ENCODE measurements at regions not wholly inside any gene's neighbourhood (a gene's known extent, or its start where the extent isn't known, plus 50 kb on each side); places are given as distances from the start of the nearest gene placed in this dataset.
A peak's percentile ranks its signal among the peaks of the same experiment; 100 is the strongest.

- DNase-seq (ENCODE audit: low read depth) = no peak
- TF ChIP-seq CTCF (IDR thresholded peaks at IDR 0.05; ENCODE audit: low read depth, low read length, missing control alignments) = no peak
- H3K4me3 ChIP-seq (ENCODE audit: low read depth, low read length) = peak overlapping the region; percentile 33
- in situ Hi-C loops (cut with HindIII; ENCODE audit: low sequenced_read_pairs) = no loop called here
Observed at GRCh38 chr7:128166603-128167041, 74.5 kb upstream of the LEP start.

- in situ Hi-C loops (cut with HindIII; ENCODE audit: low sequenced_read_pairs) = no loop called here
- peak; percentile 50 for DNase-seq (ENCODE audit: low read depth)
- H3K4me3 ChIP-seq (ENCODE audit: low read depth, low read length) = peak overlapping the region; percentile 33
- no peak for TF ChIP-seq CTCF (IDR thresholded peaks at IDR 0.05; ENCODE audit: low read depth, low read length, missing control alignments)
Observed at GRCh38 chr7:128167042-128167701, 73.9 kb upstream of the LEP start.

- in situ Hi-C loops (cut with HindIII; ENCODE audit: low sequenced_read_pairs) = no loop called here
- no peak for DNase-seq (ENCODE audit: low read depth)
- peak overlapping the region; percentile 10 for H3K4me3 ChIP-seq (ENCODE audit: low read depth, low read length)
- TF ChIP-seq CTCF (IDR thresholded peaks at IDR 0.05; ENCODE audit: low read depth, low read length, missing control alignments) = no peak
Observed at GRCh38 chr7:128167791-128168666, 73.0 kb upstream of the LEP start.

GRCh38 chr7:128168667-128169210 is 72.3 kb upstream of the LEP start:
- H3K4me3 ChIP-seq (ENCODE audit: low read depth, low read length) = no peak overlapping the region
- in situ Hi-C loops (cut with HindIII; ENCODE audit: low sequenced_read_pairs) = no loop called here
- no peak for DNase-seq (ENCODE audit: low read depth)
- no peak for TF ChIP-seq CTCF (IDR thresholded peaks at IDR 0.05; ENCODE audit: low read depth, low read length, missing control alignments)

GRCh38 chr7:128170461-128170860 is 70.6 kb upstream of the LEP start:
- no peak for TF ChIP-seq CTCF (IDR thresholded peaks at IDR 0.05; ENCODE audit: low read depth, low read length, missing control alignments)
- in situ Hi-C loops (cut with HindIII; ENCODE audit: low sequenced_read_pairs) = no loop called here
- H3K4me3 ChIP-seq (ENCODE audit: low read depth, low read length) = no peak overlapping the region
- no peak for DNase-seq (ENCODE audit: low read depth)

- H3K4me3 ChIP-seq (ENCODE audit: low read depth, low read length) = no peak overlapping the region
- no peak for TF ChIP-seq CTCF (IDR thresholded peaks at IDR 0.05; ENCODE audit: low read depth, low read length, missing control alignments)
- no peak for DNase-seq (ENCODE audit: low read depth)
- in situ Hi-C loops (cut with HindIII; ENCODE audit: low sequenced_read_pairs) = no loop called here
Observed at GRCh38 chr7:128171342-128171918, 69.6 kb upstream of the LEP start.

All from astrocyte of the cerebellum (primary cell).